Peyer's patch (tissue), 4 donors: ENCODE measurements at regions not wholly inside any gene's neighbourhood (a gene's known extent, or its start where the extent isn't known, plus 50 kb on each side); places are given as distances from the start of the nearest gene placed in this dataset.
"Not testable (repeated sequence)": the region's sequence is repeated elsewhere in the genome, so short reads cannot be mapped to it uniquely, and the experiment has no call there.

Source experiments
- CTCF ChIP-seq, 6 experiments: fragments of 450-650 bp in 4 of 6; fragments of 200-600 bp in 2 of 6; sonication (generic) in 1 of 6; IDR thresholded peaks; one replicate each; pipeline ENCODE4 v1.5.1; 2017 to 2019; ENCODE audit warnings: antibody characterized with exemption in 6 of 6, mild to moderate bottlenecking in 3 of 6, moderate library complexity in 1 of 6
- POLR2A ChIP-seq, 2 donors: fragments of 450-650 bp; IDR thresholded peaks; one replicate each; pipeline ENCODE4 v1.5.1; 2017; ENCODE audit warnings: antibody characterized with exemption in 2 of 2, mild to moderate bottlenecking in 2 of 2, moderate library complexity in 2 of 2

GRCh38 chr3:75453328-75453727 lies 210.8 kb upstream of the FRG2C start:
- TF ChIP-seq CTCF, POLR2A (IDR thresholded peaks at IDR 0.05): not testable (repeated sequence)
